HepG2 (cell line): ENCODE measurements at regions not wholly inside any gene's neighbourhood (a gene's known extent, or its start where the extent isn't known, plus 50 kb on each side); places are given as distances from the start of the nearest gene placed in this dataset.

ENCODE experiments used
- ATM ChIP-seq: fragments of 450-650 bp; IDR thresholded peaks from 2 replicates; pipeline ENCODE4 v1.7.1; 2017; ENCODE audit warnings: mild to moderate bottlenecking, borderline replicate concordance
- IRF1 ChIP-seq: sonication (generic); formaldehyde crosslinking; IDR thresholded peaks from 2 replicates; pipeline ENCODE4 v1.4.0; 2020; ENCODE audit warnings: low read depth, mild to moderate bottlenecking, missing genetic modification reagents
- PHF5A ChIP-seq: IDR thresholded peaks from one replicate; pipeline ENCODE4 v1.6.1; 2018; ENCODE audit warnings: low read depth, missing genetic modification reagents; ENCODE audit not compliant: unreplicated experiment
- RFX3 ChIP-seq: IDR thresholded peaks from 2 replicates; pipeline ENCODE4 v1.6.1; 2016; ENCODE audit warnings: missing biosample characterization, missing genetic modification reagents
- THAP7 ChIP-seq: sonication (generic); formaldehyde crosslinking; IDR thresholded peaks from 2 replicates; pipeline ENCODE4 v1.8.1; 2023; ENCODE audit warnings: mild to moderate bottlenecking, missing genetic modification reagents
- ZBTB43 ChIP-seq: sonication (generic); formaldehyde crosslinking; conservative IDR thresholded peaks from 2 replicates; pipeline ENCODE4 v1.4.0; 2020; ENCODE audit warnings: missing genetic modification reagents
- ZNF142 ChIP-seq: sonication (generic); formaldehyde crosslinking; IDR thresholded peaks from 2 replicates; pipeline ENCODE4 v1.4.0; 2020; ENCODE audit warnings: missing genetic modification reagents
- ZNF615 ChIP-seq: sonication (generic); formaldehyde crosslinking; IDR thresholded peaks from 2 replicates; pipeline ENCODE4 v1.5.0; 2020; ENCODE audit warnings: mild to moderate bottlenecking, missing genetic modification reagents, borderline replicate concordance
- ZNF646 ChIP-seq: sonication (generic); formaldehyde crosslinking; IDR thresholded peaks from 2 replicates; pipeline ENCODE4 v1.9.0; 2021; ENCODE audit warnings: mild to moderate bottlenecking, missing genetic modification reagents
- ZNF660 ChIP-seq: sonication (generic); formaldehyde crosslinking; IDR thresholded peaks from 2 replicates; pipeline ENCODE4 v1.5.1; 2020; ENCODE audit warnings: mild to moderate bottlenecking, low read depth, missing genetic modification reagents, borderline replicate concordance
- ZSCAN20 ChIP-seq: sonication (generic); formaldehyde crosslinking; IDR thresholded peaks from 2 replicates; pipeline ENCODE4 v1.4.0; 2020; ENCODE audit warnings: missing genetic modification reagents, mild to moderate bottlenecking, borderline replicate concordance

- TF ChIP-seq THAP7 (CRISPR knock-in tag) (no peak), PHF5A (CRISPR knock-in tag) (no peak), ZNF142 (CRISPR knock-in tag) (no peak), ZNF660 (no peak), ATM (no peak), ZNF646 (CRISPR knock-in tag) (no peak), ZBTB43 (CRISPR knock-in tag) (no peak), ZNF615 (CRISPR knock-in tag) (no peak), IRF1 (CRISPR knock-in tag) (no peak), RFX3 (CRISPR knock-in tag) (no peak), ZSCAN20 (CRISPR knock-in tag) (no peak)
These were observed 406.7 kb downstream of the NOVA1 start (continued) for GRCh38 chr14:26191123-26191522.
